K562 (cell line): ENCODE measurements at regions not wholly inside any gene's neighbourhood (a gene's known extent, or its start where the extent isn't known, plus 50 kb on each side); places are given as distances from the start of the nearest gene placed in this dataset.

Experiments
- ARHGAP35 ChIP-seq: fragments of 450-650 bp; IDR thresholded peaks from 2 replicates; pipeline ENCODE4 v1.6.1; 2018; ENCODE audit not compliant: partially characterized antibody
- ETV1 ChIP-seq: fragments of 450-650 bp; conservative IDR thresholded peaks from 2 replicates; pipeline ENCODE4 v1.6.1; 2016; ENCODE audit warnings: missing genetic modification characterization, control low read depth, low read depth, missing compliant biosample characterization
- FOXM1 ChIP-seq, 2 experiments: fragments of 450-650 bp in 1 of 2; sonication (generic) in 1 of 2; formaldehyde crosslinking in 1 of 2; IDR thresholded peaks; 2 replicates each; pipeline versions ENCODE4 v1.6.1 to v1.9.0; 2017 to 2022; ENCODE audit warnings: low read depth in 2 of 2, mild to moderate bottlenecking in 2 of 2, missing genetic modification reagents in 1 of 2, moderate library complexity in 1 of 2
- GTF2E2 ChIP-seq: fragments of 200-800 bp; sonication (Bioruptor generic); IDR thresholded peaks from 2 replicates; pipeline ENCODE4 v1.6.1; 2016; ENCODE audit warnings: missing genetic modification characterization, missing compliant biosample characterization
- LCOR ChIP-seq: sonication (generic); formaldehyde crosslinking; IDR thresholded peaks from 2 replicates; pipeline ENCODE4 v1.8.0; 2022; ENCODE audit warnings: mild to moderate bottlenecking, missing genetic modification reagents
- SREBF2 ChIP-seq: sonication (generic); formaldehyde crosslinking; IDR thresholded peaks from 2 replicates; pipeline ENCODE4 v1.4.0; 2020; ENCODE audit warnings: mild to moderate bottlenecking, missing genetic modification reagents
- ZNF174 ChIP-seq: fragments of 250-450 bp; sonication (Bioruptor Pico); IDR thresholded peaks from 2 replicates; pipeline ENCODE4 v1.4.0; 2020; ENCODE audit warnings: mild to moderate bottlenecking
- ZNF57 ChIP-seq: fragments of 450-650 bp; formaldehyde crosslinking; IDR thresholded peaks from 2 replicates; pipeline ENCODE4 v1.4.0; 2020; ENCODE audit warnings: mild to moderate bottlenecking, moderate library complexity
- ZNF764 ChIP-seq: fragments of 250-450 bp; sonication (Bioruptor Pico); IDR thresholded peaks from 2 replicates; pipeline ENCODE4 v1.4.0; 2020; ENCODE audit warnings: low read depth, mild to moderate bottlenecking, moderate library complexity
- TF ChIP-seq, protein P1 (sequence below): IDR thresholded peaks from 2 replicates; pipeline ENCODE4 v1.6.1; 2012; ENCODE audit warnings: low read depth, low read length, improper control_type of control experiment, borderline replicate concordance
- TF ChIP-seq, protein P2 (sequence below): fragments of 450-650 bp; formaldehyde crosslinking; IDR thresholded peaks from 2 replicates; pipeline ENCODE4 v1.4.0; 2020; ENCODE audit warnings: mild to moderate bottlenecking, moderate library complexity
- TF ChIP-seq, protein P3 (sequence below), 3 experiments: IDR thresholded peaks in 2 of 3; conservative IDR thresholded peaks in 1 of 3; 2 replicates each; pipeline ENCODE4 v1.5.1; 2011 to 2012; ENCODE audit warnings: low read length in 3 of 3, mild to moderate bottlenecking in 3 of 3, control low read depth in 2 of 3, improper control_type of control experiment in 1 of 3, inconsistent platforms in 1 of 3, low read depth in 1 of 3, mixed read lengths in 1 of 3, moderate library complexity in 1 of 3; ENCODE audit not compliant: insufficient read depth in 2 of 3
- TF ChIP-seq, protein P4 (sequence below): fragments of 250-450 bp; sonication (Bioruptor Pico); IDR thresholded peaks from 2 replicates; pipeline ENCODE4 v1.4.0; 2020
- TF ChIP-seq, protein P5 (sequence below): fragments of 250-450 bp; sonication (Bioruptor Pico); IDR thresholded peaks from 2 replicates; pipeline ENCODE4 v1.4.0; 2020; ENCODE audit warnings: mild to moderate bottlenecking

DNA sequence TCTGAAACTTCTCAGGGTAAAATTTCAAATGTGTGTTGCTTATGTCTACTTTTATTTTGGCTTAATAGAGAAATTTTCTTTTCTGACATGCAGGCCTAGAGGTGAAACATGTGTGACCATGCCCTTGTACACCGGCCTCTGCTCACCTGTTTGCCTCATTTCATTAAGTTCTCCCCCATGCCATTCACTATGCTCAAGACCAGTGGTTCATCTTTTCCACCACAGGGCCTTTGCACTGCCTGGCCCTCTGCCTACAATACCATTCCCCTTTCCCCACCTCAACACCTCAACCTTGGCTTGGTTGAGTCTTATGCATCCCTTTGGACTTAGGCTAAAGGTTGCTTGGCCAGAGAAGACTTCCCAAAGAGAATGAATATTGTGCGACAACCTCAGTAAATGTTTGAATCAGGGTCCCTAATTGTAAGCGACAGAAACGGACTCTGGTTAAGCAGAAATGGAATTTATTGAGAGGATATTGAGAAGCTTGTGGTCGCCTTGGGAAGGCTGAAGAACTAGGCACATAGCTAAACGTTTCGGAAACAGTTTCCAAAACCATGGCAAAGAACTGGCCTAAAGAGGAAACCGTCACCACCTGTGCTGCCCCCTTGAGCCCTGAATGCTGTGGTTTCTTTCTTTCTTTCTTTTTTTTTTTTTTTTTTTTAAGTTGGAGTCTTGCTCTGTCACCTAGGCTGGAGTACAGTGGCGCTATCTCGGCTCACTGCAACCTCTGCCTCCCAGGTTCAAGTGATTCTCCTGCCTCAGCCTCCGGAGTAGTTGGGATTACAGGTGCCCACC lies 152.2 kb downstream of the SOX4 start (continued):
- TF ChIP-seq LCOR (CRISPR knock-in tag) (no peak), ARHGAP35 (no peak), GTF2E2 (tag) (no peak), ETV1 (no peak), ZNF174 (CRISPR knock-in tag) (no peak), ZNF764 (CRISPR knock-in tag) (no peak), FOXM1 (IDR thresholded peaks at IDR 0.05; ENCODE audit: low read depth) (no peak), FOXM1 (CRISPR knock-in tag; IDR thresholded peaks at IDR 0.05; ENCODE audit: low read depth) (no peak), ZNF57 (CRISPR knock-in tag) (no peak), SREBF2 (CRISPR knock-in tag) (no peak)
- TF ChIP-seq, protein P1, sequence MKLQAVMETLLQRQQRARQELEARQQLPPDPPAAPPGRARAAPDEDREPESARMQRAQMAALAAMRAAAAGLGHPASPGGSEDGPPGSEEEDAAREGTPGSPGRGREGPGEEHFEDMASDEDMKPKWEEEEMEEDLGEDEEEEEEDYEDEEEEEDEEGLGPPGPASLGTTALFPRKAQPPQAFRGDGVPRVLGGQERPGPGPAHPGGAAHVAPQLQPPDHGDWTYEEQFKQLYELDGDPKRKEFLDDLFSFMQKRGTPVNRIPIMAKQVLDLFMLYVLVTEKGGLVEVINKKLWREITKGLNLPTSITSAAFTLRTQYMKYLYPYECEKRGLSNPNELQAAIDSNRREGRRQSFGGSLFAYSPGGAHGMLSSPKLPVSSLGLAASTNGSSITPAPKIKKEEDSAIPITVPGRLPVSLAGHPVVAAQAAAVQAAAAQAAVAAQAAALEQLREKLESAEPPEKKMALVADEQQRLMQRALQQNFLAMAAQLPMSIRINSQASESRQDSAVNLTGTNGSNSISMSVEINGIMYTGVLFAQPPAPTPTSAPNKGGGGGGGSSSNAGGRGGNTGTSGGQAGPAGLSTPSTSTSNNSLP, result no peak
- TF ChIP-seq, protein P2, sequence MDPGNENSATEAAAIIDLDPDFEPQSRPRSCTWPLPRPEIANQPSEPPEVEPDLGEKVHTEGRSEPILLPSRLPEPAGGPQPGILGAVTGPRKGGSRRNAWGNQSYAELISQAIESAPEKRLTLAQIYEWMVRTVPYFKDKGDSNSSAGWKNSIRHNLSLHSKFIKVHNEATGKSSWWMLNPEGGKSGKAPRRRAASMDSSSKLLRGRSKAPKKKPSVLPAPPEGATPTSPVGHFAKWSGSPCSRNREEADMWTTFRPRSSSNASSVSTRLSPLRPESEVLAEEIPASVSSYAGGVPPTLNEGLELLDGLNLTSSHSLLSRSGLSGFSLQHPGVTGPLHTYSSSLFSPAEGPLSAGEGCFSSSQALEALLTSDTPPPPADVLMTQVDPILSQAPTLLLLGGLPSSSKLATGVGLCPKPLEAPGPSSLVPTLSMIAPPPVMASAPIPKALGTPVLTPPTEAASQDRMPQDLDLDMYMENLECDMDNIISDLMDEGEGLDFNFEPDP (CRISPR knock-in tag), result no peak
- TF ChIP-seq, protein P3, sequence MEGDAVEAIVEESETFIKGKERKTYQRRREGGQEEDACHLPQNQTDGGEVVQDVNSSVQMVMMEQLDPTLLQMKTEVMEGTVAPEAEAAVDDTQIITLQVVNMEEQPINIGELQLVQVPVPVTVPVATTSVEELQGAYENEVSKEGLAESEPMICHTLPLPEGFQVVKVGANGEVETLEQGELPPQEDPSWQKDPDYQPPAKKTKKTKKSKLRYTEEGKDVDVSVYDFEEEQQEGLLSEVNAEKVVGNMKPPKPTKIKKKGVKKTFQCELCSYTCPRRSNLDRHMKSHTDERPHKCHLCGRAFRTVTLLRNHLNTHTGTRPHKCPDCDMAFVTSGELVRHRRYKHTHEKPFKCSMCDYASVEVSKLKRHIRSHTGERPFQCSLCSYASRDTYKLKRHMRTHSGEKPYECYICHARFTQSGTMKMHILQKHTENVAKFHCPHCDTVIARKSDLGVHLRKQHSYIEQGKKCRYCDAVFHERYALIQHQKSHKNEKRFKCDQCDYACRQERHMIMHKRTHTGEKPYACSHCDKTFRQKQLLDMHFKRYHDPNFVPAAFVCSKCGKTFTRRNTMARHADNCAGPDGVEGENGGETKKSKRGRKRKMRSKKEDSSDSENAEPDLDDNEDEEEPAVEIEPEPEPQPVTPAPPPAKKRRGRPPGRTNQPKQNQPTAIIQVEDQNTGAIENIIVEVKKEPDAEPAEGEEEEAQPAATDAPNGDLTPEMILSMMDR (IDR thresholded peaks at IDR 0.05 in 2 of 3, conservative IDR thresholded peaks at IDR 0.05 in 1 of 3; ENCODE audit: insufficient read depth in 2 of 3, low read depth in 1 of 3, low read length in 3 of 3), result peak in 1 of 3 experiments; percentile 19; a peak in 2 of 6 replicates
- TF ChIP-seq, protein P4, sequence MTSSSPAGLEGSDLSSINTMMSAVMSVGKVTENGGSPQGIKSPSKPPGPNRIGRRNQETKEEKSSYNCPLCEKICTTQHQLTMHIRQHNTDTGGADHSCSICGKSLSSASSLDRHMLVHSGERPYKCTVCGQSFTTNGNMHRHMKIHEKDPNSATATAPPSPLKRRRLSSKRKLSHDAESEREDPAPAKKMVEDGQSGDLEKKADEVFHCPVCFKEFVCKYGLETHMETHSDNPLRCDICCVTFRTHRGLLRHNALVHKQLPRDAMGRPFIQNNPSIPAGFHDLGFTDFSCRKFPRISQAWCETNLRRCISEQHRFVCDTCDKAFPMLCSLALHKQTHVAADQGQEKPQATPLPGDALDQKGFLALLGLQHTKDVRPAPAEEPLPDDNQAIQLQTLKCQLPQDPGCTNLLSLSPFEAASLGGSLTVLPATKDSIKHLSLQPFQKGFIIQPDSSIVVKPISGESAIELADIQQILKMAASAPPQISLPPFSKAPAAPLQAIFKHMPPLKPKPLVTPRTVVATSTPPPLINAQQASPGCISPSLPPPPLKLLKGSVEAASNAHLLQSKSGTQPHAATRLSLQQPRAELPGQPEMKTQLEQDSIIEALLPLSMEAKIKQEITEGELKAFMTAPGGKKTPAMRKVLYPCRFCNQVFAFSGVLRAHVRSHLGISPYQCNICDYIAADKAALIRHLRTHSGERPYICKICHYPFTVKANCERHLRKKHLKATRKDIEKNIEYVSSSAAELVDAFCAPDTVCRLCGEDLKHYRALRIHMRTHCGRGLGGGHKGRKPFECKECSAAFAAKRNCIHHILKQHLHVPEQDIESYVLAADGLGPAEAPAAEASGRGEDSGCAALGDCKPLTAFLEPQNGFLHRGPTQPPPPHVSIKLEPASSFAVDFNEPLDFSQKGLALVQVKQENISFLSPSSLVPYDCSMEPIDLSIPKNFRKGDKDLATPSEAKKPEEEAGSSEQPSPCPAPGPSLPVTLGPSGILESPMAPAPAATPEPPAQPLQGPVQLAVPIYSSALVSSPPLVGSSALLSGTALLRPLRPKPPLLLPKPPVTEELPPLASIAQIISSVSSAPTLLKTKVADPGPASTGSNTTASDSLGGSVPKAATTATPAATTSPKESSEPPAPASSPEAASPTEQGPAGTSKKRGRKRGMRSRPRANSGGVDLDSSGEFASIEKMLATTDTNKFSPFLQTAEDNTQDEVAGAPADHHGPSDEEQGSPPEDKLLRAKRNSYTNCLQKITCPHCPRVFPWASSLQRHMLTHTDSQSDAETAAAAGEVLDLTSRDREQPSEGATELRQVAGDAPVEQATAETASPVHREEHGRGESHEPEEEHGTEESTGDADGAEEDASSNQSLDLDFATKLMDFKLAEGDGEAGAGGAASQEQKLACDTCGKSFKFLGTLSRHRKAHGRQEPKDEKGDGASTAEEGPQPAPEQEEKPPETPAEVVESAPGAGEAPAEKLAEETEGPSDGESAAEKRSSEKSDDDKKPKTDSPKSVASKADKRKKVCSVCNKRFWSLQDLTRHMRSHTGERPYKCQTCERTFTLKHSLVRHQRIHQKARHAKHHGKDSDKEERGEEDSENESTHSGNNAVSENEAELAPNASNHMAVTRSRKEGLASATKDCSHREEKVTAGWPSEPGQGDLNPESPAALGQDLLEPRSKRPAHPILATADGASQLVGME (CRISPR knock-in tag), result no peak
- TF ChIP-seq, protein P5, sequence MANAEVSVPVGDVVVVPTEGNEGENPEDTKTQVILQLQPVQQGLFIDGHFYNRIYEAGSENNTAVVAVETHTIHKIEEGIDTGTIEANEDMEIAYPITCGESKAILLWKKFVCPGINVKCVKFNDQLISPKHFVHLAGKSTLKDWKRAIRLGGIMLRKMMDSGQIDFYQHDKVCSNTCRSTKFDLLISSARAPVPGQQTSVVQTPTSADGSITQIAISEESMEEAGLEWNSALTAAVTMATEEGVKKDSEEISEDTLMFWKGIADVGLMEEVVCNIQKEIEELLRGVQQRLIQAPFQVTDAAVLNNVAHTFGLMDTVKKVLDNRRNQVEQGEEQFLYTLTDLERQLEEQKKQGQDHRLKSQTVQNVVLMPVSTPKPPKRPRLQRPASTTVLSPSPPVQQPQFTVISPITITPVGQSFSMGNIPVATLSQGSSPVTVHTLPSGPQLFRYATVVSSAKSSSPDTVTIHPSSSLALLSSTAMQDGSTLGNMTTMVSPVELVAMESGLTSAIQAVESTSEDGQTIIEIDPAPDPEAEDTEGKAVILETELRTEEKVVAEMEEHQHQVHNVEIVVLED, result no peak
